HG02885 (cell line): ENCODE measurements at regions not wholly inside any gene's neighbourhood (a gene's known extent, or its start where the extent isn't known, plus 50 kb on each side); places are given as distances from the start of the nearest gene placed in this dataset.

Experiments used
- ATAC-seq: cut with Tn5 transposase; IDR thresholded peaks from one replicate; pipeline ENCODE4 v1.9.1; 2021; ENCODE audit warnings: mild to moderate bottlenecking; ENCODE audit not compliant: unreplicated experiment, poor library complexity

GRCh38 chr7:91512958-91513357 is 248.7 kb downstream of the FZD1 start:
- ATAC-seq: no peak

GRCh38 chr7:91514591-91514990 is 250.4 kb downstream of the FZD1 start:
- ATAC-seq: no peak

GRCh38 chr7:91515961-91516360 is 251.7 kb downstream of the FZD1 start:
- no peak for ATAC-seq

GRCh38 chr7:91517201-91517785 is 253.1 kb downstream of the FZD1 start:
- no peak for ATAC-seq

- ATAC-seq: no peak
Observed at GRCh38 chr7:91518058-91518457, 253.8 kb downstream of the FZD1 start.

GRCh38 chr7:91519241-91520158 is 255.3 kb downstream of the FZD1 start:
- no peak for ATAC-seq

GRCh38 chr7:91520645-91521044 is 256.4 kb downstream of the FZD1 start:
- ATAC-seq: no peak

- ATAC-seq: no peak
Observed at GRCh38 chr7:91526404-91526803, 262.2 kb downstream of the FZD1 start.

- no peak for ATAC-seq
Observed at GRCh38 chr7:91527460-91527859, 263.2 kb downstream of the FZD1 start.

- no peak for ATAC-seq
Observed at GRCh38 chr7:91533996-91534395, 269.8 kb downstream of the FZD1 start.

GRCh38 chr7:91537260-91538152 is 273.3 kb downstream of the FZD1 start:
- ATAC-seq: no peak

- no peak for ATAC-seq
Observed at GRCh38 chr7:91541641-91542040, 277.4 kb downstream of the FZD1 start.

- ATAC-seq: no peak
Observed at GRCh38 chr7:91543646-91544045, 279.4 kb downstream of the FZD1 start.

GRCh38 chr7:91549878-91550277 is 285.6 kb downstream of the FZD1 start:
- no peak for ATAC-seq

- no peak for ATAC-seq
Observed at GRCh38 chr7:91550931-91551330, 286.7 kb downstream of the FZD1 start.

- no peak for ATAC-seq
Observed at GRCh38 chr7:91551377-91552175, 287.3 kb downstream of the FZD1 start.

GRCh38 chr7:91553410-91553895 is 289.2 kb downstream of the FZD1 start:
- no peak for ATAC-seq

- ATAC-seq: no peak
Observed at GRCh38 chr7:91554883-91555282, 290.6 kb downstream of the FZD1 start.

- no peak for ATAC-seq
Observed at GRCh38 chr7:91556239-91556638, 292.0 kb downstream of the FZD1 start.
